NCI-H2171 (cell line): ENCODE measurements at regions not wholly inside any gene's neighbourhood (a gene's known extent, or its start where the extent isn't known, plus 50 kb on each side); places are given as distances from the start of the nearest gene placed in this dataset.

Experiments used
- DNase-seq: peaks from one replicate; lab custom pipeline; 2025; lab: John Stamatoyannopoulos, UW

DNA sequence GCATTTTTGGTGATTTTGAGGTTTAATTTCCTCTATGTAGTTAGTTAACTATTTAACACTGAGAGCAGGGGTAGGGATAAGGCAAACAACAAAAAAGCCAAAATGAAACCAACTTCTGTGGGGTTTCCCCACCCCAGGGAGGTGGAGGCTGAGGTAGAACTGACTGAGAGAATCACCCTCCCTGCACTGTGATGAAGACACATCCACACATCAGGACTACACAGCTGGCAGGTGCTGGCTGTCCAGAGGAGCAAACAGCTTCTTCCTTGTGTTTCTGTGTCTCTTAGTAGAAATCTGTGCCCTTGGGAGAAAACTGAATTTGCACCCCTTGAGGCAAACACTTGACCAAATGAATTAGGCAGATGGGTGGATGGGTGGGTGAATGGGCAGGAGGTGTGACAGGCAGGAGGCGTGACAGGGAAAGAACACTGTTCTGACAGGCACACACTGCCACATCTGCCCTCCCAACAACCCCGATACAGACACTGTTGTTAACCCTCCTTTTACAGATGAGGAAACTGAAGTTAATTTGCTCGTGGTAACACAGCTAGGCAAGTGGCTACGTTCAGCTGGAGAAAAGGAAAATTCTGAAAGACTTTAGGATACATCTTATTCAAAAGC is 62.9 kb upstream of the AMZ2 start:
- no peak for DNase-seq

GRCh38 chr17:68185820-68186219 is 62.0 kb upstream of the AMZ2 start:
- no peak for DNase-seq

DNA sequence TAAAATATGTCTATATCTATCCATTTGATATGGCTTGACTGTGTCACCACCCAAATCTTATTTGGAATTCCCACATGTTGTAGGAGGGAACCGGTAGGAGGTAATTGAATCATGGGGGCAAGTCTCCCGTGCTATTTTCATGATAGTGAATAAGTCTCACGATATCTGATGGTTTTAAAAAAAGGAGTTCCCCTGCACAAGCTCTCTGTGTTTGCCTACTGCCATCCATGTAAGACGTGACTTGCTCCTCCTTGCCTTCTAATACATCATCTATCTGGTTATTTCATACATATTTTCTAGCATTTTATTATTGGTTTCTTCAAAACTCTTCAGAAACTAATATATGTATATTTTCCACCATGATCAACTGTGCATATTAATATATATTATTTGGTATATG is 57.3 kb upstream of the AMZ2 start:
- no peak for DNase-seq

DNA sequence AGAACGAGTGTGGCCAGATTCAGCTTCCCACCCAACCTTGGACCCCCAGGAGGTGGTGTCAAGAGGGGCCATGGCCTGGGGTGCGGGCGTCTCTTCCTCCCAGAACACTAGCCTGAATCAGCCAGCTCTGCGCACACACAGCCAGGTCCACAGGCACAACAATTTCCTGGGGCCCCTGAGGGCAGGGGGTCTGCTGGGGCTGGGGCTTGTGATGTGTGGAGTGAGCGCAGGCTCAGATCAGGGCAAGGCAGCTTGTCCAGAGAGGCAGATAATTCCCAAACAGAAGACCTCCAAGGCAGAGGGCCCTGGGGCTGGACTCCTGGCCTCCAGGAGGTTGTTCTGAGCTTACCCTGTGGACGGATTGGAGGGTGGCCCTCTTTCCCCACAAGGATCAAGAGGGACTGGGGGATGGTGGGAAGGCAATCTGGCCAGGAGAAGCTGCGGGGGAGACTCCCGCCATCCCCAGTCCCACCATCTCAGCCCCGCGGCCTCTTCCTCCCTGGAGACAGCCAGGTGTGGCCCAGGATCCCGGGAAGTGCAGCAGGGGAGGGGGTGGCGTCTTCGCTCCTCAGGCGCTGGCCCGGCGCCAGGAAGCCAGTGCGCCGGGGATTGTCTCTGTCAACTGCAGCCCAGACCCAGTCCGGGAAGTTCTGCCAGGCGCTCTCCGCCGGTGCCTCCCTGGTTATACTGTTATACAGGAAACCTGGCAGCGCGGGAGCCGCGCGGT is 52.0 kb upstream of the AMZ2 start:
- peak; percentile 42 for DNase-seq

DNA sequence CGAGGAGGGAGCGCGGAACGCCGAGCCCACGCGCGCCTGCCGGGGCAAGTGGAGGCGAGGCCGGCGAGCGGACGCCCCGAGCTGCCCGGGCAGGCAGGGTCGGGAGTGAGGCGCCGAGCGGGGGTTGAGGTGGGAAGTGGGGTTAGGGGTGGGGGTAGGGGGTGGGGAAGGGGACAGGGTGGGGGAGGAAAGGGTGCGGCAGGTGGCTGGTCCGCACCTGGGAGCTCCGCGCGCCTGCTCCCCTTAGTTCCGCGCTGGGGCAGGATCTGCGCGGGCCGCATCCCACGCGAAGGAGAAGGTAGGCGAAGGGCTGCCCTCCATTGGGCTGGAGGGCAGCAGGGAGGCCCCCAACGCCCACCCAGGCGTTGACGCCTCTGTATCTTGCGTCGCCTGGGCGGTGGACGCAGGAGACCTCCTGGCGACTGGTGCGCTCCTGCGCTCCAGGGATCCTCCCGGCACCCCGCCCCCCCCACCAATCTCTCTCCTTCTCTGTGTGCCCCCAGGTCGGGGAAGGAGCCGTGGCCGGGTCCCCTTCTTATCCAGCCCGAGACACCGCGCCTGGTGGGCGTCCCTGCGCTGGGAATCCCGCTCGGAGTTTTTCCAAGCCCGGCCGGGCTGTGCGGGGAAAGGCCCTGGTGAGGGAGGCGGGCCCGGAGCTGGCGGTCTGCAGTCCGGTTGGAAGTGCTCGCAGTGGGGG is 51.3 kb upstream of the AMZ2 start:
- DNase-seq, result no peak

DNA sequence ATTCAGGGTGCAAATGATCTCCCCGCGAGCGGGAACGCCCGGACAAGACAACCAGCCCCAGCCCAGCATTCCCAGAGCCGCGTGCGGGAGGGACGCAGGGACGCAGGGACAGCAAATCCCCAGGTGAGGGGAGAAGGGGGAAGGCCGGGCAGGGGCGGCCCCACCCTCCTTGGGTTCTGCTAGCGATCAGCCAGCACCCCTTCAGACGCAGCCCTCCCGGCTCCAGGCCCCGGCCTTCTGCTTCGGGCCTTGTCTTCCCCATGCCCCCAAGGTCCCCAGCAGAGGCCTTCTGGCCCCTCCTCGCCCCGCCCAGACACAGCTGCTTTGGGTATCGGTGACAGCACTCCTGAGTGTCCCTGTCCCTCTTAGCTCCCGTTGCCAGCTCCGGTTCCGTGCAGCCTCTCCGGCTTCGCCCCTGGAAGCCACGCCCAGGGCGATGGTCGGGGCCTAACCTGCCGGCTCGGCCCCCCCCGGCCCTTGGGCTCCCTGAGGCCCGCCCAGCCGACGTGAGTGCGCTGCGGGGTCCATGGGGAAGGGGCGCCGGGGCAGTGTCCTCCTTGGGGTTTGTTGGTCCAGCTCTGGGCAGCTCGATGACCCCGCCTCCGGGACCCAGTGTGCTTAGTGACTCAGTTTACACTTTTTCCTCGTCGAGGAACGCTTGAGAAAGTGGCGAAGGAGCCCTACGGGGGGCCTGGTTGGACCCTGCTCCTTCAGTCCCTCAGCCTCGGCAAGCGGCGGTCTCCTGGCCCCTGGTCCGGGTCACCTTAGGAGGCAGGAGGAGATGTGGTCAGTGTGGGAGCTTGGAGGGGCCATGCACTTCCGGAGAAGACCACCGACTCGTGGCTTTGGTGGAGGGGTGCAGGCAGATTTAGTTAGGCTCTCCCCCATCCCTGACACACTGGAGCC is 50.5 kb upstream of the AMZ2 start:
- peak; percentile 36 for DNase-seq

DNA sequence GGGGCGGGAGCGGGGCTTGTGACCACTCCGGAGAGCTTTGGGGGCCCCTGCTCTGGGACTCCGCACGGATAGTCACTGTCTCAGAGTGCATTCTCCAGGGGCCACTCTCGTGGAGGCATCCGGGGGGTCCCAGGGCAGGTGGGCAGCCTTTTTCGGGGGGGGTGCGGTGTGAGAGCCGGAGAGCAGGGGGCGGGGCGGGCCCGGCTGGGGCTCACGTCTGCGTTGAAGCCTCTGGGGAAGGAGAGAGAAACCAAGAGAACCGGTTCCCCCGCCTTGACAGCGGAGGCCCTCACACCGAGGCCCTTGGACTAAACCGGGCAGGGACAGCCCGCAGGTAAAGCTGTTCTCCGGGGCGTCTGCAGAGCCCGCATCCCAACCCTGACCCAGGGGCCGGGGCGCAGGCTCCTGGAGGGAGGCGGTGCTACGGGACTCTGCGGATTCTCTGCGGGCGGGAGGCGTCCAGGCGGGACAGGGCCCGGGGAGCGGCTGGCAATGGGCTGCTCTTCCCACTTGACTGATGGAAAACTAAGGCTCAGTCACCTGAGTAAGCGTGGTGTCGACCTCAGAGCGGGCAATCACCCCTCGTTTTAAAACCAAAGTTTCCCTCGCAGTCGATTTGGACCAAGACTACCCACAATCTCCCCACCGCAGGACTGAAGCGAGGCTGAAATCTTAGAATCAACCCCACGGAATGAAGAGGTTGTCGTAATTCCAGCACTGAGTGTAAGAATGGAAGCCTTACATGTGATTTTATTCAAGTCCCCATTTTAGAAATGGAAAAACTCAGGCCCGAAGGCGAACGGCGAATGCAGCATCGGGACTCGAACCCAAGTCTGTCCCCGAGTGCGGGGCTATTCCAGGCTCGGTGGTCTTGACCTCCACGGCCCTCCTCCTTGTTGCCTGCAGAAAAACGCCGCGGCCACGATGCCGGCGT is 49.6 kb upstream of the AMZ2 start:
- DNase-seq, result no peak
